H9 (cell line): ENCODE measurements at regions not wholly inside any gene's neighbourhood (a gene's known extent, or its start where the extent isn't known, plus 50 kb on each side); places are given as distances from the start of the nearest gene placed in this dataset.

Source experiments
- DNase-seq: peaks from one replicate; pipeline ENCODE4 v3.0.0-alpha.2; 2017
- H2AFZ ChIP-seq: one replicate; pipeline ENCODE4 v1.6.1; 2013; ENCODE audit warnings: mild to moderate bottlenecking, low read length, control low read depth, moderate library complexity
- H2AK5ac ChIP-seq: 2 replicates; pipeline ENCODE4 v1.6.1; 2013; ENCODE audit warnings: low read length, control low read depth, mixed read lengths; ENCODE audit not compliant: insufficient read length
- H2BK120ac ChIP-seq: one replicate; pipeline ENCODE4 v1.6.1; 2013; ENCODE audit warnings: low read depth, mild to moderate bottlenecking, low read length, control low read depth, inconsistent platforms; ENCODE audit not compliant: poor library complexity, severe bottlenecking
- H2BK12ac ChIP-seq: 2 replicates; pipeline ENCODE4 v1.6.1; 2013; ENCODE audit warnings: low read length, control low read depth, mixed read lengths, low read depth; ENCODE audit not compliant: insufficient read length
- H2BK15ac ChIP-seq: 2 replicates; pipeline ENCODE4 v1.6.1; 2013; ENCODE audit warnings: low read depth, low read length, control low read depth
- H2BK20ac ChIP-seq: one replicate; pipeline ENCODE4 v1.6.1; 2013; ENCODE audit warnings: low read depth, mild to moderate bottlenecking, low read length, control low read depth, inconsistent platforms; ENCODE audit not compliant: poor library complexity, severe bottlenecking
- H2BK5ac ChIP-seq: 2 replicates; pipeline ENCODE4 v1.6.1; 2013; ENCODE audit warnings: low read length, control low read depth, mixed read lengths; ENCODE audit not compliant: insufficient read length
- H3K14ac ChIP-seq: 2 replicates; pipeline ENCODE4 v1.6.1; 2013; ENCODE audit warnings: low read length, control low read depth; ENCODE audit not compliant: insufficient read depth
- H3K18ac ChIP-seq: 2 replicates; pipeline ENCODE4 v1.6.1; 2013; ENCODE audit warnings: low read depth, mild to moderate bottlenecking, mixed read lengths, low read length, control low read depth; ENCODE audit not compliant: insufficient read length
- H3K23ac ChIP-seq: 2 replicates; pipeline ENCODE4 v1.6.1; 2013; ENCODE audit warnings: low read length, control low read depth, mixed read lengths, low read depth; ENCODE audit not compliant: insufficient read length
- H3K23me2 ChIP-seq: 2 replicates; pipeline ENCODE4 v1.6.1; 2013; ENCODE audit warnings: low read depth, mild to moderate bottlenecking, mixed read lengths, low read length, control low read depth; ENCODE audit not compliant: insufficient read length, poor library complexity, severe bottlenecking
- H3K27ac ChIP-seq: 2 replicates; pipeline ENCODE4 v1.5.1; 2013; ENCODE audit warnings: low read length, control low read depth, mixed read lengths, low read depth; ENCODE audit not compliant: insufficient read length
- H3K27me3 ChIP-seq: 2 replicates; pipeline ENCODE4 v1.6.1; 2013; ENCODE audit warnings: low read length, control low read depth, inconsistent platforms; ENCODE audit not compliant: insufficient read depth
- H3K4ac ChIP-seq: 2 replicates; pipeline ENCODE4 v1.6.1; 2013; ENCODE audit warnings: low read depth, mild to moderate bottlenecking, control low read depth, inconsistent platforms, low read length, moderate library complexity
- H3K4me1 ChIP-seq: 2 replicates; pipeline ENCODE4 v1.6.1; 2013; ENCODE audit warnings: low read length, control low read depth, inconsistent platforms; ENCODE audit not compliant: insufficient read depth
- H3K4me2 ChIP-seq: 2 replicates; pipeline ENCODE4 v1.6.1; 2013; ENCODE audit warnings: low read length, control low read depth, mixed read lengths; ENCODE audit not compliant: insufficient read length, insufficient read depth
- H3K56ac ChIP-seq: 2 replicates; pipeline ENCODE4 v1.6.1; 2013; ENCODE audit warnings: low read depth, mild to moderate bottlenecking, mixed read lengths, low read length, control low read depth; ENCODE audit not compliant: insufficient read length
- H3K79me1 ChIP-seq: 2 replicates; pipeline ENCODE4 v1.6.1; 2013; ENCODE audit warnings: low read depth, mild to moderate bottlenecking, moderate library complexity, low read length, control low read depth, inconsistent platforms; ENCODE audit not compliant: insufficient read depth, poor library complexity, severe bottlenecking
- H3K79me2 ChIP-seq: 2 replicates; pipeline ENCODE4 v1.6.1; 2013; ENCODE audit warnings: low read length, control low read depth, inconsistent platforms; ENCODE audit not compliant: insufficient read depth
- H3K9ac ChIP-seq: 2 replicates; pipeline ENCODE4 v1.6.1; 2013; ENCODE audit warnings: low read length, control low read depth, mixed read lengths; ENCODE audit not compliant: insufficient read length; ENCODE audit errors: extremely low read depth
- H3K9me3 ChIP-seq: one replicate; pipeline ENCODE4 v1.6.1; 2013; ENCODE audit warnings: low read depth, low read length, inconsistent platforms; ENCODE audit not compliant: control insufficient read depth
- H3T11ph ChIP-seq: one replicate; pipeline ENCODE4 v1.6.1; 2013; ENCODE audit warnings: mild to moderate bottlenecking, low read length, control low read depth, inconsistent platforms
- H4K20me1 ChIP-seq: one replicate; pipeline ENCODE4 v1.6.1; 2013; ENCODE audit not compliant: control insufficient read depth, insufficient read length, insufficient read depth
- H4K5ac ChIP-seq: 2 replicates; pipeline ENCODE4 v1.6.1; 2013; ENCODE audit warnings: low read depth, mild to moderate bottlenecking, mixed read lengths, low read length, control low read depth; ENCODE audit not compliant: insufficient read length
- H4K8ac ChIP-seq: replicated peaks from 2 replicates; pipeline ENCODE4 v1.6.1; 2013; ENCODE audit warnings: low read length, control low read depth, mixed read lengths, low read depth; ENCODE audit not compliant: insufficient read length
- H4K91ac ChIP-seq: 2 replicates; pipeline ENCODE4 v1.6.1; 2013; ENCODE audit warnings: low read depth, mild to moderate bottlenecking, moderate library complexity, mixed read lengths, low read length, control low read depth; ENCODE audit not compliant: insufficient read length
- H3K27ac Mint-ChIP-seq, 3 experiments: 2 replicates in 2 of 3; 3 replicates in 1 of 3; pipeline ENCODE4 v1.8.0; 2020 to 2021; ENCODE audit warnings: mixed read lengths in 3 of 3, mild to moderate bottlenecking in 1 of 3, moderate library complexity in 1 of 3
- H3K27me3 Mint-ChIP-seq: 2 replicates; pipeline ENCODE4 v1.8.0; 2021; ENCODE audit warnings: low read depth, mild to moderate bottlenecking, moderate library complexity, mixed read lengths
- H3K36me3 Mint-ChIP-seq, 3 experiments: 2 replicates in 2 of 3; 3 replicates in 1 of 3; pipeline ENCODE4 v1.8.0; 2020 to 2021; ENCODE audit warnings: low read depth in 3 of 3, mixed read lengths in 3 of 3; ENCODE audit not compliant: insufficient read depth in 1 of 3
- H3K4me1 Mint-ChIP-seq, 2 experiments: 2 replicates each; pipeline ENCODE4 v1.8.0; 2020; ENCODE audit warnings: mixed read lengths in 2 of 2
- H3K4me3 Mint-ChIP-seq, 2 experiments: 2 replicates in 1 of 2; 3 replicates in 1 of 2; pipeline ENCODE4 v1.8.0; 2020 to 2021; ENCODE audit warnings: mild to moderate bottlenecking in 2 of 2, mixed read lengths in 2 of 2, moderate library complexity in 1 of 2
- H3K9me3 Mint-ChIP-seq, 2 experiments: 2 replicates in 1 of 2; 3 replicates in 1 of 2; pipeline ENCODE4 v1.8.0; 2020; ENCODE audit warnings: mild to moderate bottlenecking in 2 of 2, mixed read lengths in 2 of 2, moderate library complexity in 1 of 2
- CTCF ChIP-seq: fragments of 200-600 bp; sonication (generic); conservative IDR thresholded peaks from 3 replicates; pipeline ENCODE4 v1.8.0; 2021; ENCODE audit warnings: antibody characterized with exemption, mild to moderate bottlenecking

DNA sequence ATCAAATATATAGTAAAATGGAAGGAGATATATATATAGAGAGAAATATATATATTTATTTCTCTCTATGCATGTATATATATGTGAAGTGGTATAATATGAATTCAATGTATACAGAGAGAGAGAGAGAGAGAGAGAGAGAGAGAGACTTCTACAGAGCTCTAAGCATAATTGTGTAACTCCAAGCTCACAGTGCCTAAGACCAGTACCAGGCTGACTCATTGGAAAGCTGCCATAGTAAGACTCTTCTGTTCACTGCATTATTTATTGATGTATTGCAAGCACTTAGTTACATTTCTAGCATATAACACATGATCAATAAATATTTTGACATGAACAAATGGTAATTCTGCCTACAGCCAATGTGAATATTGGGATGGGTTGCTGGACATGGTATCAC lies 1734.7 kb downstream of the SLITRK1 start:
- Histone ChIP-seq H4K20me1 (no peaks in the 10 kb centered on the region), H3K9me3 (no peaks in the 10 kb centered on the region), H2BK20ac (no peak overlapping the region), H3K9ac (no peak overlapping the region), H3K79me2 (no peaks in the 10 kb centered on the region), H3K4ac (no peak overlapping the region), H3K27ac (no peak overlapping the region), H3K56ac (no peak overlapping the region), H4K91ac (no peak overlapping the region), H4K5ac (no peak overlapping the region), H2BK120ac (no peak overlapping the region), H3T11ph (no peak overlapping the region), H2AFZ (no peak overlapping the region), H3K18ac (no peak overlapping the region), H2BK12ac (no peak overlapping the region), H3K79me1 (no peaks in the 10 kb centered on the region), H3K23ac (no peak overlapping the region), H3K14ac (no peak overlapping the region), H3K23me2 (no peaks in the 10 kb centered on the region), H2AK5ac (no peak overlapping the region), H3K4me2 (no peak overlapping the region), H3K4me1 (no peaks in the 10 kb centered on the region), H2BK15ac (no peak overlapping the region), H4K8ac (no peak overlapping the region), H2BK5ac (no peak overlapping the region), H3K27me3 (no peaks in the 10 kb centered on the region)
- no peak for TF ChIP-seq CTCF
- H3K9me3 Mint-ChIP-seq: peaks cover 0 to 3% of the 10 kb centered on the region in 2 experiments; a peak in 2 of 5 replicates
- no peaks in the 10 kb centered on the region for H3K36me3 Mint-ChIP-seq
- no peaks in the 10 kb centered on the region for H3K27me3 Mint-ChIP-seq
- no peak for DNase-seq
- H3K27ac Mint-ChIP-seq: no peak overlapping the region
- H3K4me3 Mint-ChIP-seq: no peak overlapping the region
- H3K4me1 Mint-ChIP-seq: no peaks in the 10 kb centered on the region
